ENCODE measurements at regions not wholly inside any gene's neighbourhood (a gene's known extent, or its start where the extent isn't known, plus 50 kb on each side); places are given as distances from the start of the nearest gene placed in this dataset.

GRCh38 chr5:175319199-175319598 is 124.8 kb downstream of the DRD1 start:
- no peaks in the 10 kb centered on the region for H3K79me1 ChIP-seq (ENCODE audit: low read depth in 1 of 2, low read length in 2 of 2)
- no peaks in the 10 kb centered on the region for H3K9me3 ChIP-seq (ENCODE audit: control insufficient read depth, insufficient read depth, low read length)
- no peak overlapping the region for H2AK9ac ChIP-seq (replicated peaks; ENCODE audit: low read depth, low read length, poor library complexity)
- no peaks in the 10 kb centered on the region for H3K4me1 ChIP-seq (ENCODE audit: control insufficient read depth, insufficient read depth, low read length)
- dilution Hi-C loops (cut with HindIII; ENCODE audit: low sequenced_read_pairs, unreplicated experiment) = no loop called here
- H3K27me3 ChIP-seq (ENCODE audit: control insufficient read depth, insufficient read depth, low read length) = no peaks in the 10 kb centered on the region
- no peak overlapping the region for H2AK5ac ChIP-seq (ENCODE audit: low read depth, low read length)
- H3K56ac ChIP-seq (ENCODE audit: extremely low read depth, insufficient read depth, low read length) = no peak overlapping the region
- no peaks in the 10 kb centered on the region for H4K20me1 ChIP-seq (ENCODE audit: insufficient read depth, low read length)
- no peak overlapping the region for H3K4ac ChIP-seq (ENCODE audit: low read depth, low read length)
- CTCF ChIA-PET = no interaction called here
- no peak overlapping the region for H3K14ac ChIP-seq (replicated peaks; ENCODE audit: low read depth, low read length)
- ATAC-seq (ENCODE audit: low read depth) (no peak), DNase-seq (no peak)
- H3K36me3 ChIP-seq (ENCODE audit: control insufficient read depth, insufficient read depth, low read length) = no peaks in the 10 kb centered on the region
- H3K9me1 ChIP-seq (ENCODE audit: insufficient read depth, low read length) = no peaks in the 10 kb centered on the region
- no peak overlapping the region for H3K23ac ChIP-seq (ENCODE audit: low read depth, low read length)
- H3K4me3 ChIP-seq (ENCODE audit: insufficient read depth, low read depth, low read length) = no peak overlapping the region
- H2BK5ac ChIP-seq (ENCODE audit: low read depth, low read length, poor library complexity, severe bottlenecking) = no peak overlapping the region
- no peak overlapping the region for H2BK20ac ChIP-seq (ENCODE audit: low read depth, low read length)
- H3K27ac ChIP-seq (ENCODE audit: insufficient read depth, low read length) = no peak overlapping the region
- POLR2A ChIA-PET (ENCODE audit: unreplicated experiment) = interaction anchor here (0.6 kb wide), 1 partner anchor 318 kb away, joined by 4 read pairs; no protein-coding TSS in a partner anchor
- H4K8ac ChIP-seq (ENCODE audit: low read depth in 2 of 2, low read length in 2 of 2) = no peak overlapping the region
- H3K4me2 ChIP-seq (ENCODE audit: low read depth, low read length) = no peak overlapping the region
- H4K91ac ChIP-seq (ENCODE audit: insufficient read depth, low read depth, low read length) = no peak overlapping the region
- TF ChIP-seq RFX5 (IDR thresholded peaks at IDR 0.05; ENCODE audit: low read depth, low read length) (no peak), CTCF (conservative IDR thresholded peaks at IDR 0.05; ENCODE audit: low read depth, low read length) (no peak), MXI1 (IDR thresholded peaks at IDR 0.05; ENCODE audit: borderline replicate concordance, low read depth, low read length) (no peak), POLR2A (IDR thresholded peaks at IDR 0.05; ENCODE audit: low read depth, low read length) (no peak), MAFK (IDR thresholded peaks at IDR 0.05; ENCODE audit: low read depth, low read length) (no peak), RAD21 (IDR thresholded peaks at IDR 0.05; ENCODE audit: low read length) (no peak), CHD1 (IDR thresholded peaks at IDR 0.05; ENCODE audit: low read depth, low read length) (no peak)
- WGBS, 2 experiments (ENCODE audit: extremely low coverage in 2 of 2, insufficient read length in 1 of 2) = no CpG with 5 or more reads among the region's 2 CpGs
- no peak overlapping the region for H2BK15ac ChIP-seq (ENCODE audit: low read depth, low read length)
- H3K18ac ChIP-seq (ENCODE audit: low read depth, low read length) = no peak overlapping the region
- in situ Hi-C loops (cut with MboI; ENCODE audit: low sequenced_read_pairs) = no loop called here
- H3K9ac ChIP-seq (ENCODE audit: low read depth, low read length) = no peak overlapping the region
- no peak overlapping the region for H4K5ac ChIP-seq (ENCODE audit: low read depth, low read length)
- intact Hi-C loops (cut with micrococcal nuclease) = no loop called here
- no TSS peak for BruUV-seq (replicated peaks)
- H2BK120ac ChIP-seq (ENCODE audit: low read depth, low read length) = no peak overlapping the region
- no peak overlapping the region for H2AFZ ChIP-seq (replicated peaks; ENCODE audit: low read length, poor library complexity)
